ENCODE measurements at regions not wholly inside any gene's neighbourhood (a gene's known extent, or its start where the extent isn't known, plus 50 kb on each side); places are given as distances from the start of the nearest gene placed in this dataset.

DNA sequence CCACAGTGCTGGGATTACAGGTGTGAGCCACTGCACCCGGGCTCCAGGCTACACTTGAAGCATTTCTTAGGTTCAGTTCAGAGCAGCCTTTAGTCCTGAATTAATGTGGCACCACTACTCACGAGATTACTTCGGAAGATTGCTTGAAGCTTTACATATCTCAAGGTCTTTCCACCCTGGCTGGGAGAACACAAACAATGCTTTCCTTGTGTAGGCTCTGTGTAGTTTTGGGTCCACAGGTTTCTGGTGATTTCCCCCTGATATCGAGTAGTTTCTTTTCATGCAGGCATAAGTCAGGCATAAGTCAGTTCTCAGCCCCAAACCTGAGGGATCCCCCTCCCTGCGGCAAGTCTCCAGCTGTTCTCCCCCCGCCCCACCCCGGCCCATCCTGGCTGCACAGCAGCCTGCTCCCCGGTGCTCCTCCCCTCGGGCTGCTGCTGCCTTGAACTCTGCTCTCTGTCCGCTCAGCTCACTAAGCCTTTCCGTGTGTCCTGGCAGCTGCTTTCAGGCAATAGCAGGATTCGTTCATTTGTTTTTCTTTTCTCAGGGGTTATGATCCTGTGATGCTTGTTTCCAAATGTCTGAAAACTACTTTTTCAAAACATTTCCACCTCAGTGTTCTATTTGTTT is 417.7 kb downstream of the TMEM121 start:
- no peak for TF ChIP-seq CREB1 (IDR thresholded peaks at IDR 0.05; ENCODE audit: low read depth)
- no peak for TF ChIP-seq TEAD4 (IDR thresholded peaks at IDR 0.05)
- TF ChIP-seq TAF1 (IDR thresholded peaks at IDR 0.05; ENCODE audit: low read depth) = no peak
- TF ChIP-seq EP300 (IDR thresholded peaks at IDR 0.05; ENCODE audit: borderline replicate concordance) = no peak
- TF ChIP-seq FOXM1 (IDR thresholded peaks at IDR 0.05; ENCODE audit: borderline replicate concordance, low read depth) = no peak
- no peak for TF ChIP-seq RAD21 (IDR thresholded peaks at IDR 0.05; ENCODE audit: low read depth)
- TF ChIP-seq CEBPB (IDR thresholded peaks at IDR 0.05) = no peak
- no peak for TF ChIP-seq EGR1 (IDR thresholded peaks at IDR 0.05)
- TF ChIP-seq YY1 (IDR thresholded peaks at IDR 0.05; ENCODE audit: low read depth) = no peak
- TF ChIP-seq TCF12 (IDR thresholded peaks at IDR 0.05; ENCODE audit: low read depth) = no peak
- TF ChIP-seq, protein P1, sequence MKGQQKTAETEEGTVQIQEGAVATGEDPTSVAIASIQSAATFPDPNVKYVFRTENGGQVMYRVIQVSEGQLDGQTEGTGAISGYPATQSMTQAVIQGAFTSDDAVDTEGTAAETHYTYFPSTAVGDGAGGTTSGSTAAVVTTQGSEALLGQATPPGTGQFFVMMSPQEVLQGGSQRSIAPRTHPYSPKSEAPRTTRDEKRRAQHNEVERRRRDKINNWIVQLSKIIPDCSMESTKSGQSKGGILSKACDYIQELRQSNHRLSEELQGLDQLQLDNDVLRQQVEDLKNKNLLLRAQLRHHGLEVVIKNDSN (IDR thresholded peaks at IDR 0.05) = no peak
- TF ChIP-seq NFIC (IDR thresholded peaks at IDR 0.05) = no peak
- TF ChIP-seq ZBTB7A (IDR thresholded peaks at IDR 0.05; ENCODE audit: low read depth) = no peak
- TF ChIP-seq, protein P2, sequence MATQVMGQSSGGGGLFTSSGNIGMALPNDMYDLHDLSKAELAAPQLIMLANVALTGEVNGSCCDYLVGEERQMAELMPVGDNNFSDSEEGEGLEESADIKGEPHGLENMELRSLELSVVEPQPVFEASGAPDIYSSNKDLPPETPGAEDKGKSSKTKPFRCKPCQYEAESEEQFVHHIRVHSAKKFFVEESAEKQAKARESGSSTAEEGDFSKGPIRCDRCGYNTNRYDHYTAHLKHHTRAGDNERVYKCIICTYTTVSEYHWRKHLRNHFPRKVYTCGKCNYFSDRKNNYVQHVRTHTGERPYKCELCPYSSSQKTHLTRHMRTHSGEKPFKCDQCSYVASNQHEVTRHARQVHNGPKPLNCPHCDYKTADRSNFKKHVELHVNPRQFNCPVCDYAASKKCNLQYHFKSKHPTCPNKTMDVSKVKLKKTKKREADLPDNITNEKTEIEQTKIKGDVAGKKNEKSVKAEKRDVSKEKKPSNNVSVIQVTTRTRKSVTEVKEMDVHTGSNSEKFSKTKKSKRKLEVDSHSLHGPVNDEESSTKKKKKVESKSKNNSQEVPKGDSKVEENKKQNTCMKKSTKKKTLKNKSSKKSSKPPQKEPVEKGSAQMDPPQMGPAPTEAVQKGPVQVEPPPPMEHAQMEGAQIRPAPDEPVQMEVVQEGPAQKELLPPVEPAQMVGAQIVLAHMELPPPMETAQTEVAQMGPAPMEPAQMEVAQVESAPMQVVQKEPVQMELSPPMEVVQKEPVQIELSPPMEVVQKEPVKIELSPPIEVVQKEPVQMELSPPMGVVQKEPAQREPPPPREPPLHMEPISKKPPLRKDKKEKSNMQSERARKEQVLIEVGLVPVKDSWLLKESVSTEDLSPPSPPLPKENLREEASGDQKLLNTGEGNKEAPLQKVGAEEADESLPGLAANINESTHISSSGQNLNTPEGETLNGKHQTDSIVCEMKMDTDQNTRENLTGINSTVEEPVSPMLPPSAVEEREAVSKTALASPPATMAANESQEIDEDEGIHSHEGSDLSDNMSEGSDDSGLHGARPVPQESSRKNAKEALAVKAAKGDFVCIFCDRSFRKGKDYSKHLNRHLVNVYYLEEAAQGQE (IDR thresholded peaks at IDR 0.05; ENCODE audit: low read depth) = no peak
- TF ChIP-seq, protein P3, sequence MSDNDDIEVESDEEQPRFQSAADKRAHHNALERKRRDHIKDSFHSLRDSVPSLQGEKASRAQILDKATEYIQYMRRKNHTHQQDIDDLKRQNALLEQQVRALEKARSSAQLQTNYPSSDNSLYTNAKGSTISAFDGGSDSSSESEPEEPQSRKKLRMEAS (IDR thresholded peaks at IDR 0.05) = no peak

DNA sequence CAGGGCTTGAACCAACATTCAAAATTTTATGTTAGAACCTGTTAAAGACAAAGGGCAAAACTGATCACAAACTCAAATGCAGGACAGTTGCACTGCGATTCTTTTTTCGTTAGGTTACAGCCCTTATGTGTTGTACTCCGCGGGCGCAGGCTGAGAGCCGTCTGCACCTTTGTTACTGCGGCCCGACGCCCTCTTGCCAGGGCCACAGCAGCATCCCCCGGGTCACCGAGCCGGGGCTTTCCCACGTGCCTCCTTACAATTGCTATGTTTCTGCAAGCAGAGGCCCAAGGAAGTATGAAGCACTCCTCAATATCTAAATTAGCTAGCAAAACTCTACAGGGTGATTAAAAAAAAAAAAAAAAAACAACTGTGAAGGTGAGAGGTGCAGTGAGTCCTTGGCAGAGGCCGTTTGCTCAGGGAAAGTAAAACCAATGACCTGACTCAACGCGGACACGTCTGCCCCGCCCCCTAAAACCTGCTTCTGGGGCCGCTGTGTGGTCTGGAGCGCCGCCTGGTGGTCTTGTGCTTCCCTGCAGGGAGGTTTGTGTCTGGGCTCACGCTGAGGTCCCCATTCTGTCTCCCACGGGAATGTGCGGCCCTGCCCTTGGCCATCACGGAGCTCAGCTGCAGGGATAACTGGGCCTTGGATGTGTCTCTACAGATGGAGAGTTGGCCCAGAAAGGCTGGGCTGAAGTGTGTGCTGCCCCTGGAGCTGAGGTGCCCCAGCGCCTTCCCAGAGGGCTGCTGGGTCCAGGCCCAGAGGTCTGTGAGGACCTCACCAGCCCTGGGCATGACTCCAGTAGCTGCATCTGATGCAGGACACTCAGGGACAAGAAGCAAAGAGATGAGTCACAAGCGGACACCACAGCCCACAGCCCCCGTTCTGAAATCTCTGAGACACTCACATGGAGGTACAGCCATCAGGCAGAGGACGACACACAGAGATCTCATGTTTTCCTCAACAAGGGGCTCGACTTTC is 418.5 kb downstream of the TMEM121 start:
- peak; percentile 96 for TF ChIP-seq RAD21 (IDR thresholded peaks at IDR 0.05; ENCODE audit: low read depth)
- TF ChIP-seq, protein P2 (IDR thresholded peaks at IDR 0.05; ENCODE audit: low read depth) = no peak

DNA sequence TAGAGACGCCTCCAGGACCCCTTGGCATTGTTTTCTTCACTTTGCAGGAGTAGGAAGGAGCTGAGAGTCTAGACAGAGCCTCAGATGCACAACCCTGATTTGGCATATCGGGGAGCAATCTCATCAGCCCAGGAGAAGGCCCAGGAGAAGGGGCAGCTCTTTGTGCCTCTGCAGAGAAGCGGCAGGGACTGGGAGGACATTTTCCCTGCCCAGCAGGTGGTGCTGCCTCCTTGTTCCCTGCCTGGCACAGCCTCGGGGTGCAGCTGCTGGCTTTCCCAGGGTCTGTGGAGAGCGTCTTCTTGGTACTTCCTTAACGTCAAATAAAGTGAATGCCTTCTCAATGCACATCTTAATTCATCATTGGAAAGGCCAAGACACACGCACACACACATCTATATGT is 419.5 kb downstream of the TMEM121 start:
- TF ChIP-seq EGR1 (IDR thresholded peaks at IDR 0.05) = no peak
- TF ChIP-seq RAD21 (IDR thresholded peaks at IDR 0.05; ENCODE audit: low read depth) = peak; percentile 17; the same call in 1 of the 2 replicates

DNA sequence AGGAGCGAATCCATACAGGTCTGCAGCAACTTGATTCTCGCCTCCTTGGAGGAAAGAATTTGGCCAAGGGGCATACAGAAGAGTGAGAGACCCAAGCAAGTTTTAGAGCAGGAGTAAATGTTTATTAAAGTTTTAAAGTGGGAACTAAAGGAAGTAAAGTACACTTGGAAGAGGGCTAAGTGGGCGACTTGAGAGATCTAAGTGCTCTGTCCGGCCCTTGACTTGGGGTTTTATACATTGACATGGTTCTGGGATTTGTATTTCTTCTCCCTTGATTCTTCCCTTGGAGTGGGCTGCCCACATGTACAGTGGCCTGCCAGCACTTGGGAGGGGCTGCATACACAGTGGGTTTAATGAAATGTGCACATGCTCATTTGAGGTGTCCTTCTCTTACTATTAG is 421.2 kb downstream of the TMEM121 start:
- TF ChIP-seq TEAD4 (IDR thresholded peaks at IDR 0.05) (no peak), FOXM1 (IDR thresholded peaks at IDR 0.05; ENCODE audit: borderline replicate concordance, low read depth) (no peak), EP300 (IDR thresholded peaks at IDR 0.05; ENCODE audit: borderline replicate concordance) (no peak), CEBPB (IDR thresholded peaks at IDR 0.05) (no peak), TAF1 (IDR thresholded peaks at IDR 0.05; ENCODE audit: low read depth) (no peak), EGR1 (IDR thresholded peaks at IDR 0.05) (no peak), TCF12 (IDR thresholded peaks at IDR 0.05; ENCODE audit: low read depth) (no peak), YY1 (IDR thresholded peaks at IDR 0.05; ENCODE audit: low read depth) (no peak), ZBTB7A (IDR thresholded peaks at IDR 0.05; ENCODE audit: low read depth) (no peak), NFIC (IDR thresholded peaks at IDR 0.05) (no peak), RAD21 (IDR thresholded peaks at IDR 0.05; ENCODE audit: low read depth) (no peak), CREB1 (IDR thresholded peaks at IDR 0.05; ENCODE audit: low read depth) (no peak)
- TF ChIP-seq, protein P1 (IDR thresholded peaks at IDR 0.05) = no peak
- TF ChIP-seq, protein P3 (IDR thresholded peaks at IDR 0.05) = no peak
- TF ChIP-seq, protein P2 (IDR thresholded peaks at IDR 0.05; ENCODE audit: low read depth) = no peak
